ENCODE measurements at regions not wholly inside any gene's neighbourhood (a gene's known extent, or its start where the extent isn't known, plus 50 kb on each side); places are given as distances from the start of the nearest gene placed in this dataset.

GRCh38 chr1:191026828-191027227 lies 549.2 kb upstream of the BRINP3 start:
- no peak for TF ChIP-seq POLR2AphosphoS5 (IDR thresholded peaks at IDR 0.05; ENCODE audit: insufficient read depth in 1 of 2, low read depth in 1 of 2)
- no peak for TF ChIP-seq POLR2A (IDR thresholded peaks at IDR 0.05)

Measured in vagina (tissue), 2 donors.